ENCODE measurements at regions not wholly inside any gene's neighbourhood (a gene's known extent, or its start where the extent isn't known, plus 50 kb on each side); places are given as distances from the start of the nearest gene placed in this dataset.
"Not testable (repeated sequence)": the region's sequence is repeated elsewhere in the genome, so short reads cannot be mapped to it uniquely, and the experiment has no call there.

DNA sequence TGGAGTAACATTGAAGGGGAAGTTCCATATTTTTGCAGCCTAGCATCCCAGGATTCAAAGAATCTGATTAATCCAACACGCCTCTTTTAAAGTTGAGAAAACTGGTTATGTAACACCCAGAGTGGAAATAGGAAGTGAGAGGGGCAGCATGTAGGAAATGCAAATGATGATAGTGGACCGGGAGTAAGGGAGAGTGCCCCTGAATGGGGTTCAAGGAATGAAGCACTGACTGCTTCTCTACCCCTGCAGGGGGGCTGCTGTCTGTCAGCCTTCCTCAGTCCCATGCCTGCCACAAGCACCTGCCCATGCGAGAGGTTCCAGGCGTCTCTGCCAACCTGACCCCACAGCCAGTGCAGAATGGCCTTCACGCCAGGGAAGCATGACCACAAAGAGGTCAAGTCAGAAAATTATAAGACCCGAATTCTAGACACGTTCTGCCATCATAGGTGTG, 126.5 kb upstream of the CCND2 start:
- no peak overlapping the region for H3K4me3 ChIP-seq (ENCODE audit: low read depth in 1 of 2, low read length in 2 of 2)
- H3K27me3 ChIP-seq (ENCODE audit: control insufficient read depth in 1 of 2, insufficient read depth in 2 of 2, low read length in 2 of 2) = no peaks in the 10 kb centered on the region
- H3K36me3 ChIP-seq (ENCODE audit: control insufficient read depth in 1 of 2, insufficient read depth in 2 of 2, low read length in 2 of 2) = no peaks in the 10 kb centered on the region
- no peak overlapping the region for H3K9ac ChIP-seq (ENCODE audit: low read depth in 1 of 2, low read length in 2 of 2)
- H3K9me3 ChIP-seq (ENCODE audit: control insufficient read depth in 1 of 2, low read length in 2 of 2) = no peaks in the 10 kb centered on the region
- peaks cover 19 to 22% of the 10 kb centered on the region in 2 donors for H3K4me1 ChIP-seq (ENCODE audit: control insufficient read depth in 1 of 2, insufficient read depth in 2 of 2, low read length in 2 of 2)
- H3K27ac ChIP-seq (ENCODE audit: low read depth, low read length) = no peak overlapping the region

DNA sequence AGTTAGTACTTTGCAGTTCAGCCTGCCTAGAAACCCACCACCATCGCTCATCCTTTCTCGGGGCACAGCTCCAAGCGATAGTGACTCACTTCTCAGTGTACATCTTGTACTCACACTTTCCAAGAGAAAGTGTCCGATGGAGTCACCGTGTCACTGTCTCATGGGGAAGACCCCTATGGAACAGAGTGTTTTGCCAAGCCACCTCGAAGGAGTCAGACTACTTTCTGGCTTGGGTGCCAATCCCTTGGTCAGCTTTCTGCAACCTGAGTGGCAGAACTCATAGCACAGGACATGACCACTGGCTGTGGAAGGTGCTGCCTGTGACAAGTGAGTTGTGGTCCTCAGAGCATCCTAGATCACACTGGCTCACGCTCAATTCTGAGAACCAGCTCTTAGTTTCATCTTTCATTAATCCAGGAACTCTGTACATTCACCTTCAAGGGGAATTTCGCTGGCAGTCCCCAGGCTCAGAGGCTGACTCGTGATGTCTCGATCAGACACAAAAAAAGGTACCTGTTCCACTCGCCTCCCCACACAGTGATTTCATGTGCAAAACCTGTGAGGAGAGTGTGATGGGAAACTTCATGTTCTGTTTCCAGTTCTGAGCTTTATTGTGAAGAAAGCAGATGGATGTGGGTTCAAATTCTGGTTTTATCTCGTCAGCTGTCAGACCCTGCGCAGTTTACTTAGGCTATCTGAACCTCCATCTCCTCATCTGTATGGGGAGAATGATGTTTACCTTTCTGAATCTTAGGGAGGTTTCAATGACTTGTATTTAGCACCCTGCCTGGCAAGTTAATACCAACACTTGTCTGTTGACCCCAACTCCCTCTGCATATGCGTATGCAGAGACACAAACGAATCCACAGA, 127.3 kb upstream of the CCND2 start:
- no peak overlapping the region for H3K27ac ChIP-seq (ENCODE audit: low read depth, low read length)
- peaks cover 17 to 19% of the 10 kb centered on the region in 2 donors for H3K4me1 ChIP-seq (ENCODE audit: control insufficient read depth in 1 of 2, insufficient read depth in 2 of 2, low read length in 2 of 2)
- no peak overlapping the region for H3K4me3 ChIP-seq (ENCODE audit: low read depth in 1 of 2, low read length in 2 of 2)
- H3K36me3 ChIP-seq (ENCODE audit: control insufficient read depth in 1 of 2, insufficient read depth in 2 of 2, low read length in 2 of 2) = no peaks in the 10 kb centered on the region
- no peaks in the 10 kb centered on the region for H3K27me3 ChIP-seq (ENCODE audit: control insufficient read depth in 1 of 2, insufficient read depth in 2 of 2, low read length in 2 of 2)
- H3K9me3 ChIP-seq (ENCODE audit: control insufficient read depth in 1 of 2, low read length in 2 of 2) = no peaks in the 10 kb centered on the region
- no peak overlapping the region for H3K9ac ChIP-seq (ENCODE audit: low read depth in 1 of 2, low read length in 2 of 2)

DNA sequence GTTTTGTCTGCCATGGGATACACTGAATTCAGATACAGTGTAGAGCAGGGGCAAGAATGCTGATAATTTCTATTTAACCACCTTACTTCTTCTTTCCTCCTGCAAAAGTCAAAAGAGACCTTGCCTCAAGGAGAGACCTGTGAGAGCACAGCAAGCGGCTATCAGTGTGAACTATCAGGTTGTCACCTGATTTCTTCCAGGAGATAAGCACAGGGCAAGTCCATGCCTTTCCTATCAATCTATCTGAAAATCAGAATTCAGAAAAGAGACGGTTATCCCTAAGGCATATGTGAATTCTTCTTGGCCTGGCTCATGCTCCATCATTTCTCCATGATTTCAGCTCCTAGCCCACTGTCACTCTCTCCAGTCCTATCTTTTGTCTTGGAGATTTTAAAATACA, 128.9 kb upstream of the CCND2 start:
- Histone ChIP-seq H3K4me3 (ENCODE audit: low read depth in 1 of 2, low read length in 2 of 2) (no peak overlapping the region), H3K27me3 (ENCODE audit: control insufficient read depth in 1 of 2, insufficient read depth in 2 of 2, low read length in 2 of 2) (no peaks in the 10 kb centered on the region), H3K9ac (ENCODE audit: low read depth in 1 of 2, low read length in 2 of 2) (no peak overlapping the region), H3K36me3 (ENCODE audit: control insufficient read depth in 1 of 2, insufficient read depth in 2 of 2, low read length in 2 of 2) (no peaks in the 10 kb centered on the region), H3K9me3 (ENCODE audit: control insufficient read depth in 1 of 2, low read length in 2 of 2) (no peaks in the 10 kb centered on the region), H3K4me1 (ENCODE audit: control insufficient read depth in 1 of 2, insufficient read depth in 2 of 2, low read length in 2 of 2) (peaks cover 17 to 19% of the 10 kb centered on the region in 2 donors), H3K27ac (ENCODE audit: low read depth, low read length) (no peak overlapping the region)

DNA sequence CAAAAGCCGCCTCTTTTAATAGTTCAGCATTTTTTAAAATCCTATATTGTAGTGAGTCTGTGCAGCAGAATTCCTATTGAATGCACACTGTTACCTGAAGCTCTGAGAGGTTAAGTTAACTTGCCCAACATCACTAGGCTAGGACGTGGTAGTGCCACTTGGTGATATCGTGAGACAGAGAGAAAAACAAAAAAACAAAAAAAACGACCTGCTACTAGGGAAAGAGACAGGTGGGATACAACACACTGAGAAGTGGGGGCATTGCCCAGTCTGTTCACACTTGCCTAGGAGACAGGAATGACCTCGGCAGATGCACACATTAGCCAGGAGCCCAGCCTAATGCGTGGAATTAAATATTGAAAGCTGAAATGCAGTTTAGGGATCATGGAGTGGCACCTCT, 129.7 kb upstream of the CCND2 start:
- Histone ChIP-seq H3K4me3 (ENCODE audit: low read depth in 1 of 2, low read length in 2 of 2) (no peak overlapping the region), H3K36me3 (ENCODE audit: control insufficient read depth in 1 of 2, insufficient read depth in 2 of 2, low read length in 2 of 2) (no peaks in the 10 kb centered on the region), H3K4me1 (ENCODE audit: control insufficient read depth in 1 of 2, insufficient read depth in 2 of 2, low read length in 2 of 2) (peaks cover 15 to 19% of the 10 kb centered on the region in 2 donors), H3K27ac (ENCODE audit: low read depth, low read length) (no peak overlapping the region), H3K9ac (ENCODE audit: low read depth in 1 of 2, low read length in 2 of 2) (no peak overlapping the region), H3K27me3 (ENCODE audit: control insufficient read depth in 1 of 2, insufficient read depth in 2 of 2, low read length in 2 of 2) (no peaks in the 10 kb centered on the region), H3K9me3 (ENCODE audit: control insufficient read depth in 1 of 2, low read length in 2 of 2) (no peaks in the 10 kb centered on the region)

DNA sequence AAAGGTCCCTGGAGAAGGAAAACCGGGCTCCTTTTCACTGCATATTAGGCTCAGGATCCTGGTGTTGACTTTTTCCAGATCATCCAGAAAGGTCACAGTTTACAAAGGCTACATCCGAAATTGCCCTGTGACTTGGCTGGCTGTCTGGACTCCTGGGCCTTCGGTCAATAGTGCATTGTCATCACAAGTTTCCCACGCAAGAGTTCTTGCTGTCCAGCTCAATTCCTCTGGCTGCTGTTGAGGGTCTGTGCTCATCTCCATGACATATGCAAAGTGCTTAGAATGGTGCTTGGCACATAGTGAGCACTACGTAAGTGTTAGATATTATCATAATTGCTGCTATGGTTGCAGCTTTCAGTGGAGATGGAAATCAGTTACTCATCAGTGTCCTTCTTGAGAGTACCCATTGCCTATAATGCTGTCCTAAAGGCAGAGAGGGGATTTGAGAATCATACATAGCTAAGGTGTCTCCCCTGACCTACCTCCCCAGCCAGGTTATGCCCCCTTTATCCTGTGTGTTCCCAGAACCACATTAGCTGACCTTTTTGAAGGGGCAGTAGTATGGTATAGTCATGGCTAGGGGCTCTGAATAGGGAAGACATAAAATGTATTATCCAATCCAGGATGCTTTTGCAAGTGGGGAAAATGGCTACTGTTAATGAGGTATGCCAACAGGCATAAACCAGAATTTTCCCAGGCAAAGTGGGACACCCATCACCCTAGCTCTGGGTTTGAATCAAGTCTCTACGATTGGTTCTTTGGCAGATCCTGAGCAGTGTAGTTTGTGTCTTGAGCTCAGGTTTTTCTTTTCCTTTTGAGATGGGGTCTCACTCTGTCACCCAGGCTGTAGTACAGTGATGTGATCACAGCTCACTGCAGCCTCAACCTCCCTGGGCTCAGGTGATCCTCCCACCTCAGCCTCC, 132.0 kb upstream of the CCND2 start:
- H3K4me3 ChIP-seq (ENCODE audit: low read depth in 1 of 2, low read length in 2 of 2) = no peak overlapping the region
- H3K4me1 ChIP-seq (ENCODE audit: control insufficient read depth in 1 of 2, insufficient read depth in 2 of 2, low read length in 2 of 2) = peaks cover 6 to 16% of the 10 kb centered on the region in 2 donors
- H3K27ac ChIP-seq (ENCODE audit: low read depth, low read length) = no peak overlapping the region
- no peaks in the 10 kb centered on the region for H3K27me3 ChIP-seq (ENCODE audit: control insufficient read depth in 1 of 2, insufficient read depth in 2 of 2, low read length in 2 of 2)
- no peaks in the 10 kb centered on the region for H3K9me3 ChIP-seq (ENCODE audit: control insufficient read depth in 1 of 2, low read length in 2 of 2)
- H3K36me3 ChIP-seq (ENCODE audit: control insufficient read depth in 1 of 2, insufficient read depth in 2 of 2, low read length in 2 of 2) = no peaks in the 10 kb centered on the region
- no peak overlapping the region for H3K9ac ChIP-seq (ENCODE audit: low read depth in 1 of 2, low read length in 2 of 2)

DNA sequence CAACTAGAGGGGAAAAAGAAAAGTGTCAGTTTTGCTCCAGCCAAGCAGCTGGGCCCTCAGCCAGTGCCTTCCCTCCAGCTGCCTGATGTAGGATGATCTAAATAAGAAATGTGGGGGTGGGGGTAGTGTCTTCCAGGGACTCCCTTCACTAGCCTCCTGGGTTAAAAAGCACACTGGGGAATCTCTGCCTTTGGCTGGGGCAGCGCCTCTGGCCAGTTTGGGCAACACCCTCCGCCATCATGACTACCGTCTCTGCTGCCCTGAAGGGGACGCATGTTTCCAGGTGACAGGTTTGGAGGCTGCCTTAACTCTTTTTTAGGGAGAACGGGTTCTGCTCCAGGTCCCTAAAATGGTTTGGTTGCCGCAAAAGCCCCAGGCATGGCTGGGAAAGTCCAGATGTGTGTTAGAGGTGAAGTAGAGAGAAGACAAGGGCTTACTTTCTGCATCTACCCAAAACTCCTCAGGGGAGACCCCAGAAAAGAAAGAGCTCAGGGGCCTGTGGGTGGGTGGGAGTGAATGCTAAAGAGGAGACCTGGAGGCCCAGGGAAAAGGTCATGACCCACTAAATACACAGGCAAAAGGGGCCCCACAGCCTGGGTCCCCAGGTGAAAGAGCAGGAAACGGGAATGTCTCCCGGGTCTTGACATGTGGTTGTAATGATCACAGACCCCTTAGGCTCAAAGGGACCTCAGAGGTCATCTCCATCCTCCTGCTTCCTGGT, 132.8 kb upstream of the CCND2 start:
- Histone ChIP-seq H3K27me3 (ENCODE audit: control insufficient read depth in 1 of 2, insufficient read depth in 2 of 2, low read length in 2 of 2) (no peaks in the 10 kb centered on the region), H3K27ac (ENCODE audit: low read depth, low read length) (no peak overlapping the region), H3K4me1 (ENCODE audit: control insufficient read depth in 1 of 2, insufficient read depth in 2 of 2, low read length in 2 of 2) (peaks cover 6 to 17% of the 10 kb centered on the region in 2 donors), H3K4me3 (ENCODE audit: low read depth in 1 of 2, low read length in 2 of 2) (no peak overlapping the region), H3K9ac (ENCODE audit: low read depth in 1 of 2, low read length in 2 of 2) (no peak overlapping the region), H3K9me3 (ENCODE audit: control insufficient read depth in 1 of 2, low read length in 2 of 2) (no peaks in the 10 kb centered on the region), H3K36me3 (ENCODE audit: control insufficient read depth in 1 of 2, insufficient read depth in 2 of 2, low read length in 2 of 2) (no peaks in the 10 kb centered on the region)

DNA sequence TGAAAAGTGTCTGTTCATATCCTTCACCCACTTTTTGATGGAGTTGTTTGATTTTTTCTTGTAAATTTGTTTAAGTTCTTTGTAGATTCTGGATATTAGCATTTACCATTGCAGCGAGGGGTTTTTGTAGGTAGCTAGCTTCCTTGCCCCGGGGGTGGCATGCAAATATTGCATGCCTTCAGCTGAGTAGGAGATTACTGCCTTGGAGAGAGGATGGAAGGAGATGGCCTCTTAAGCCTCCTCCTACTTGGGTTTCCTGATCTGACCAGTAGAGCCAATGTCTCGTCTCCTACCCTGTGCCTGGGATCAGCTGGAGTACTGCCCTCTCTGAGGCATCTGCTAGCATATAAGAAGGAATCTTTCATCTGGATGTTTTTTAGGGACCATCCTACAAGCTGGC, 134.4 kb upstream of the CCND2 start:
- Histone ChIP-seq H3K4me3 (ENCODE audit: low read depth in 1 of 2, low read length in 2 of 2) (no peak overlapping the region), H3K9ac (ENCODE audit: low read depth in 1 of 2, low read length in 2 of 2) (no peak overlapping the region), H3K27ac (ENCODE audit: low read depth, low read length) (no peak overlapping the region), H3K27me3 (ENCODE audit: control insufficient read depth in 1 of 2, insufficient read depth in 2 of 2, low read length in 2 of 2) (no peaks in the 10 kb centered on the region), H3K4me1 (ENCODE audit: control insufficient read depth in 1 of 2, insufficient read depth in 2 of 2, low read length in 2 of 2) (peaks cover 6 to 17% of the 10 kb centered on the region in 2 donors), H3K36me3 (ENCODE audit: control insufficient read depth in 1 of 2, insufficient read depth in 2 of 2, low read length in 2 of 2) (no peaks in the 10 kb centered on the region), H3K9me3 (ENCODE audit: control insufficient read depth in 1 of 2, low read length in 2 of 2) (no peaks in the 10 kb centered on the region)

DNA sequence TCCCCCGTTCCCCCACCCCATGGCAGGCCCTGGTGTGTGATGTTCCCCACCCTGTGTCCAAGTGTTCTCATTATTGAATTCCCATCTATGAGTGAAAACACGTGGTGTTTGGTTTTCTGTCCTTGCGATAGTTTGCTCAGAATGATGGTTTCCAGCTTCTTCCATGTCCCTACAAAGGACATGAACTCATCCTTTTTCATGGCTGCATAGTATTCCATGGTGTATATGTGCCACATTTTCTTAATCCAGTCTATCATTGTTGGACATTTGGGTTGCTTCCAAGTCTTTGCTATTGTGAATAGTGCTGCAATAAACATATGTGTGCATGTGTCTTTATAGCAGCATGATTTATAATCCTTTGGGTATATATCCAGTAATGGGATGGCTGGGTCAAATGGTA, 135.0 kb upstream of the CCND2 start:
- not testable (repeated sequence) for H3K27ac ChIP-seq (ENCODE audit: low read depth, low read length); H3K4me3 ChIP-seq (ENCODE audit: low read depth in 1 of 2, low read length in 2 of 2); H3K36me3 ChIP-seq (ENCODE audit: control insufficient read depth in 1 of 2, insufficient read depth in 2 of 2, low read length in 2 of 2); H3K9ac ChIP-seq (ENCODE audit: low read depth in 1 of 2, low read length in 2 of 2); H3K27me3 ChIP-seq (ENCODE audit: control insufficient read depth in 1 of 2, insufficient read depth in 2 of 2, low read length in 2 of 2); H3K9me3 ChIP-seq (ENCODE audit: control insufficient read depth in 1 of 2, low read length in 2 of 2)
- H3K4me1 ChIP-seq (ENCODE audit: control insufficient read depth in 1 of 2, insufficient read depth in 2 of 2, low read length in 2 of 2) = peaks cover 6 to 21% of the 10 kb centered on the region in 2 donors

DNA sequence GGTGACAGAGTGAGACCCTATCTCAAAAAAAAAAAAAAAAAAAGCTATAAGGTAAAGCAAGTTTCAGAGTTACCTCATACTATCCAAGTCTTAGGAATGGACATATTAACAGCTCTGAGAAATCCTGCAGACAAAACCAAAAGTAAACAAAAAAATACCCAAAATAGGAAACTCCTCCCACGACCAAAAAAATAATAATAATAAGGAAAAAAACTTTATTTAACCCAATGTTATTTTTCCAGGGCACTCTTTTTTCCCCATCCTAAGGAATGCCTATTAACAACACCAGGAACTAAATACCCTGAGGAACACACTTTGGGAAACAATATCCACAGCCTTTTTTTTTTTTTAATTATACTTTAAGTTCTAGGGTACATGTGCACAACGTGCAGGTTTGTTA, 135.5 kb upstream of the CCND2 start:
- Histone ChIP-seq H3K4me1 (ENCODE audit: control insufficient read depth in 1 of 2, insufficient read depth in 2 of 2, low read length in 2 of 2) (peaks cover 6 to 17% of the 10 kb centered on the region in 2 donors), H3K27ac (ENCODE audit: low read depth, low read length) (no peak overlapping the region), H3K9me3 (ENCODE audit: control insufficient read depth in 1 of 2, low read length in 2 of 2) (no peaks in the 10 kb centered on the region), H3K4me3 (ENCODE audit: low read depth in 1 of 2, low read length in 2 of 2) (no peak overlapping the region), H3K27me3 (ENCODE audit: control insufficient read depth in 1 of 2, insufficient read depth in 2 of 2, low read length in 2 of 2) (no peaks in the 10 kb centered on the region), H3K36me3 (ENCODE audit: control insufficient read depth in 1 of 2, insufficient read depth in 2 of 2, low read length in 2 of 2) (no peaks in the 10 kb centered on the region), H3K9ac (ENCODE audit: low read depth in 1 of 2, low read length in 2 of 2) (no peak overlapping the region)
